Transverse colon (tissue), 4 donors: ENCODE measurements at regions not wholly inside any gene's neighbourhood (a gene's known extent, or its start where the extent isn't known, plus 50 kb on each side); places are given as distances from the start of the nearest gene placed in this dataset.

ENCODE experiments used
- DNase-seq: peaks from one replicate; pipeline ENCODE4 v3.0.0-alpha.2; 2019
- H3K27ac ChIP-seq, 4 donors: fragments of 200-600 bp; sonication (generic); 2 replicates each; pipeline ENCODE4 v1.5.1; 2016 to 2018; ENCODE audit warnings: inconsistent platforms in 4 of 4
- H3K27me3 ChIP-seq: fragments of 200-600 bp; sonication (generic); 2 replicates; pipeline ENCODE4 v1.5.1; 2017; ENCODE audit warnings: inconsistent platforms
- H3K36me3 ChIP-seq, 4 donors: fragments of 200-600 bp; sonication (generic); 2 replicates each; pipeline ENCODE4 v1.5.1; 2017 to 2019; ENCODE audit warnings: inconsistent platforms in 4 of 4
- H3K4me1 ChIP-seq, 4 donors: fragments of 200-600 bp; sonication (generic); 2 replicates each; pipeline ENCODE4 v1.5.1; 2017 to 2020; ENCODE audit warnings: inconsistent platforms in 4 of 4
- H3K4me3 ChIP-seq, 4 donors: fragments of 200-600 bp; sonication (generic); 1 replicate in 1 of 4; 2 replicates in 3 of 4; pipeline versions ENCODE4 v1.5.1 to v1.6.1; 2017 to 2019; ENCODE audit warnings: inconsistent platforms in 4 of 4
- H3K9me3 ChIP-seq, 2 donors: fragments of 200-600 bp; sonication (generic); 2 replicates each; pipeline ENCODE4 v1.5.1; 2017 to 2019; ENCODE audit warnings: inconsistent platforms in 2 of 2
- EP300 ChIP-seq: sonication (generic); formaldehyde crosslinking; IDR thresholded peaks from one replicate; pipeline ENCODE4 v1.6.1; 2017; ENCODE audit warnings: antibody characterized with exemption, low read depth
- POLR2A ChIP-seq: fragments of 450-650 bp; IDR thresholded peaks from one replicate; pipeline ENCODE4 v1.6.1; 2016; ENCODE audit warnings: antibody characterized with exemption, mild to moderate bottlenecking, moderate library complexity
- POLR2AphosphoS5 ChIP-seq, 3 donors: sonication (generic); formaldehyde crosslinking; IDR thresholded peaks; one replicate each; pipeline ENCODE4 v1.6.1; 2016; ENCODE audit warnings: antibody characterized with exemption in 3 of 3
- WGBS, 2 donors: methylation state at CpG; one replicate each; pipeline ENCODE4 v1.1.5; 2018; ENCODE audit warnings: low coverage in 1 of 2; 5-methylcytosine and 5-hydroxymethylcytosine counted together
- in situ Hi-C, 4 donors: fragments of 200-750 bp; cut with MboI; loops; one replicate each; pipeline versions ENCODE4 v1.15.0 to v1.15.1; 2017; ENCODE audit warnings: low sequenced_read_pairs in 3 of 4, low pct_ligation_motif_present in 1 of 4, low pct_unique_long_range_greater_than_20kb in 1 of 4
- intact Hi-C: fragments of 100-400 bp; cut with DNase I; formaldehyde crosslinking; loops from one replicate; pipeline ENCODE4 v1.15.1; 2023; ENCODE audit warnings: low total_unique reads
- TF ChIP-seq, protein P1 (sequence below), 5 experiments: fragments of 200-600 bp in 3 of 5; fragments of 450-650 bp in 2 of 5; sonication (generic) in 3 of 5; IDR thresholded peaks; 1 replicate in 2 of 5; 2 replicates in 3 of 5; pipeline ENCODE4 v1.5.1; 2016 to 2017; ENCODE audit warnings: antibody characterized with exemption in 5 of 5, inconsistent platforms in 3 of 5, mild to moderate bottlenecking in 2 of 5, moderate library complexity in 1 of 5

DNA sequence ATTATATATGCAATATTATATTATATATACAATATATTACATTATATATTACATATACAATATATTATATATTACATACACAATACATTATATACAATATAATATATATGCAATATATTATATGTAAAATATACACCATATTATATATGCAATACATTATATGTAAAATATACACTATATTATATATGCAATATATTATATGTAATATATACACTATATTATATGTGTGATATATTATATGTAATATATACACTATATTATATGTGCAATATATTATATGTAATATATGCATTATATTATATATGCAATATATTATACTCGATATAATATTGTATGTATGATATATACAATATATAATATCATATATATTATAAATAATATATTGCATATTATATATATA is 457.4 kb downstream of the SMARCA1 start:
- 100% methylated on average over 1 of the region's 1 CpG for WGBS, 2 donors
- in situ Hi-C loops, result no loop called here

DNA sequence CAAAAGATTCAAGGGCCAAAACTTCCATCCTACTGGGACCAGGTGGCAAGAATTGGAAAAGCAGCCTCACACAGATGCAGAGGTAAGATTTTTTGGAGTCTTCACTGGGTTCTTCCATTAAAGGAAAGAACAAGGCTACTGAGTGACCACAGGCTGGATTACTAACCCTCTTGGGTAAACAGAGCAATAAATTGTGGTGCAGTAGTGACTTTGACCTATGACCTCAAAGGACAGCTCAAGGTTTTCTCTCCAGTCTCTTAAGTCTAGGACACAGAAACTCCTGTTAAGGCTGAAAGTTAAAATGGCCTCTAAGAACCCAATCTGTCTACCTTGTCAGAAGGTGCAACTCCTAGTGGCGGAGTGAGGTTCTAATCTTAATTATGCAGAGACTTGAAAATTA is 464.9 kb downstream of the SMARCA1 start:
- Histone ChIP-seq H3K27ac (no peak overlapping the region), H3K4me1 (no peaks in the 10 kb centered on the region), H3K27me3 (no peaks in the 10 kb centered on the region), H3K36me3 (no peaks in the 10 kb centered on the region), H3K4me3 (no peak overlapping the region), H3K9me3 (no peaks in the 10 kb centered on the region)
- in situ Hi-C loops, result no loop called here
- intact Hi-C loops, result no loop called here
- WGBS, 2 donors, result 89% methylated on average over 1 of the region's 1 CpG; no CpG with 5 or more reads in 1 of the 2 donors
- no peak for DNase-seq
- no peak for TF ChIP-seq POLR2A
- TF ChIP-seq EP300, result no peak
- TF ChIP-seq POLR2AphosphoS5 (IDR thresholded peaks at IDR 0.05), result no peak
- TF ChIP-seq, protein P1, sequence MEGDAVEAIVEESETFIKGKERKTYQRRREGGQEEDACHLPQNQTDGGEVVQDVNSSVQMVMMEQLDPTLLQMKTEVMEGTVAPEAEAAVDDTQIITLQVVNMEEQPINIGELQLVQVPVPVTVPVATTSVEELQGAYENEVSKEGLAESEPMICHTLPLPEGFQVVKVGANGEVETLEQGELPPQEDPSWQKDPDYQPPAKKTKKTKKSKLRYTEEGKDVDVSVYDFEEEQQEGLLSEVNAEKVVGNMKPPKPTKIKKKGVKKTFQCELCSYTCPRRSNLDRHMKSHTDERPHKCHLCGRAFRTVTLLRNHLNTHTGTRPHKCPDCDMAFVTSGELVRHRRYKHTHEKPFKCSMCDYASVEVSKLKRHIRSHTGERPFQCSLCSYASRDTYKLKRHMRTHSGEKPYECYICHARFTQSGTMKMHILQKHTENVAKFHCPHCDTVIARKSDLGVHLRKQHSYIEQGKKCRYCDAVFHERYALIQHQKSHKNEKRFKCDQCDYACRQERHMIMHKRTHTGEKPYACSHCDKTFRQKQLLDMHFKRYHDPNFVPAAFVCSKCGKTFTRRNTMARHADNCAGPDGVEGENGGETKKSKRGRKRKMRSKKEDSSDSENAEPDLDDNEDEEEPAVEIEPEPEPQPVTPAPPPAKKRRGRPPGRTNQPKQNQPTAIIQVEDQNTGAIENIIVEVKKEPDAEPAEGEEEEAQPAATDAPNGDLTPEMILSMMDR (IDR thresholded peaks at IDR 0.05), result no peak

More for the DNA sequence above, 457.4 kb downstream of the SMARCA1 start:
- H3K27ac ChIP-seq, result no peak overlapping the region
- TF ChIP-seq POLR2A (no peak), POLR2AphosphoS5 (IDR thresholded peaks at IDR 0.05) (no peak), EP300 (no peak)
- TF ChIP-seq, protein P1 (IDR thresholded peaks at IDR 0.05), result no peak
- H3K9me3 ChIP-seq, result no peaks in the 10 kb centered on the region
- DNase-seq, result no peak
- no peak overlapping the region for H3K4me3 ChIP-seq
- intact Hi-C loops, result no loop called here
- H3K36me3 ChIP-seq, result no peaks in the 10 kb centered on the region
- no peaks in the 10 kb centered on the region for H3K4me1 ChIP-seq
- no peaks in the 10 kb centered on the region for H3K27me3 ChIP-seq

DNA sequence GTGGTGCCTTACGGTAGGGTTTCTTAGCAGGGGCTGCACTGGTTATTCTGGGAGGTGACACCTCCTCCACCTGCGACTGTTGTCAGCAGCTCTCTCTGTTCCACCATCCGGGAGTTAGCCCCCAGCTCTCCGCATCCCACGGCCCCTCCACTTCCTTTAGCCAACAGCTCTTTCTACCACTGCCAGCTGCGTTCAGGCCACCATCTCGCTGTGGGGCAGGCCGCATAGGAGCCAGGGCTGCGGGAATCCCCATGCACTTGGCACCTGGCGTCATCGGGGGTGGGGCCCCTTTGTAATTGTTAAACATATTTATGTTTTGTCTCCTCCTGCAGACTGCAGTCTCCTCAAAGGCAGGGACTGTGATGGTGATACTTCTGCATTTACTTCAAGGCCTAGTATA is 480.2 kb downstream of the SMARCA1 start:
- no peak for DNase-seq
- in situ Hi-C loops (no loop called here), intact Hi-C loops (no loop called here)
- H3K27me3 ChIP-seq, result no peaks in the 10 kb centered on the region
- WGBS, 2 donors, result 91% methylated on average over 11 of the region's 11 CpGs; no CpG with 5 or more reads in 1 of the 2 donors
- H3K36me3 ChIP-seq, result no peaks in the 10 kb centered on the region
- H3K27ac ChIP-seq, result no peak overlapping the region
- H3K9me3 ChIP-seq, result no peaks in the 10 kb centered on the region
- no peak overlapping the region for H3K4me3 ChIP-seq
- TF ChIP-seq POLR2A (no peak), EP300 (no peak), POLR2AphosphoS5 (IDR thresholded peaks at IDR 0.05) (no peak)
- TF ChIP-seq, protein P1 (IDR thresholded peaks at IDR 0.05), result no peak
- no peaks in the 10 kb centered on the region for H3K4me1 ChIP-seq

DNA sequence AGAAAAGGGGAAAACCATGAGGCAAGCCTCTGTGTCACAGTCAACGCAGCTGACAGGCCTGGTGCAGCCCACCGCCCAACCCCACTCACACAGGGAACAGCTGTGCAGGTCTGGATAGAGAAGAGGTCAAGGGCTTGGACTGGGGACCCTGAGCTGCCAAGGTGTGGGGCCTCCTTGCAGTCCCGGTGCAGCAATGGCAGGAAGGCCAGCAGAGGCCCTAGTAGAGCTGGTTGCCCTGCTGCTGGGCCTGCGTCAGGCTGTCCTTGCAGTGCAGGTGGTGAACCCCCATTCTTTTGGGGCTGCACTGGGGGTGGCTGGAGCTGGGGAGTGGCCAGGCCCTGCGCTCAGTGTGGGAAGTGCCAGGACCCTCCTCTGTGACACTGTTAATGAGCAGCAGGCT is 482.0 kb downstream of the SMARCA1 start:
- WGBS, 2 donors, result 86% methylated on average over 5 of the region's 5 CpGs; no CpG with 5 or more reads in 1 of the 2 donors
- no peaks in the 10 kb centered on the region for H3K9me3 ChIP-seq
- intact Hi-C loops, result no loop called here
- no peaks in the 10 kb centered on the region for H3K36me3 ChIP-seq
- no peaks in the 10 kb centered on the region for H3K4me1 ChIP-seq
- no peak overlapping the region for H3K4me3 ChIP-seq
- H3K27ac ChIP-seq, result no peak overlapping the region
- no peaks in the 10 kb centered on the region for H3K27me3 ChIP-seq
- DNase-seq, result no peak
- no peak for TF ChIP-seq POLR2A
- no peak for TF ChIP-seq EP300
- TF ChIP-seq, protein P1 (IDR thresholded peaks at IDR 0.05), result no peak
- TF ChIP-seq POLR2AphosphoS5 (IDR thresholded peaks at IDR 0.05), result no peak
- in situ Hi-C loops, result no loop called here
